ENCODE measurements at regions not wholly inside any gene's neighbourhood (a gene's known extent, or its start where the extent isn't known, plus 50 kb on each side); places are given as distances from the start of the nearest gene placed in this dataset.

DNA sequence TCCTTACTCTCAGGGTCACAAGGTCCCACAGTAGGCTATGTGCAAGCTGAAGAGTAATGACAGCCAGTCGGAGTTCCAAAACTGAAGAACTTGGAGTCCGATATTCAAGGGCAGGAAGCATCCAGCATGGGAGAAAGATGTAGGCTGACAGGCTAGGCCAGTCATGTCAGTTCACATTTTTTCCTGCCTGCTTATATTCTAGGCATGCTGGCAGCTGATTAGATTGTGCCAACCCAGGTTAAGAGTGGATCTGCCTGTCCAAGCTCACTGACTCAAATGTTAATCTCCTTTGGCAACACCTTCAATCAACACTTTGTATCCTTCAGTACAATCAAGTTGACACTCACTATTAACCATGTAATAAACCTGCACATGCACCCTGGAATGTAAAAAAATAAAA, 960.9 kb upstream of the HS3ST1 start:
- H3K36me3 ChIP-seq (ENCODE audit: control insufficient read depth in 2 of 4, insufficient read depth in 4 of 4, low read length in 3 of 4): no peaks in the 10 kb centered on the region
- no peak overlapping the region for H2AK5ac ChIP-seq (ENCODE audit: low read depth, low read length)
- no peak overlapping the region for H4K5ac ChIP-seq (ENCODE audit: insufficient read length, low read depth, low read length)
- no peak overlapping the region for H3K4me3 ChIP-seq (ENCODE audit: extremely low read depth in 1 of 4, insufficient read depth in 2 of 4, low read depth in 3 of 4, low read length in 4 of 4)
- no peak overlapping the region for H3K23ac ChIP-seq (ENCODE audit: insufficient read length)
- H2BK20ac ChIP-seq (ENCODE audit: low read length): no peak overlapping the region
- no peak overlapping the region for H2BK5ac ChIP-seq (ENCODE audit: low read depth, low read length)
- H3K9ac ChIP-seq (replicated peaks in 1 of 4; ENCODE audit: extremely low read depth in 1 of 4, low read depth in 3 of 4, low read length in 3 of 4): no peak overlapping the region
- DNase-seq (ENCODE audit: low read depth in 1 of 2, low spot score in 2 of 2): no peak
- no peak overlapping the region for H3K4ac ChIP-seq (replicated peaks; ENCODE audit: insufficient read length, low read depth, low read length)
- H2BK15ac ChIP-seq (ENCODE audit: low read length): no peak overlapping the region
- H2AFZ ChIP-seq (ENCODE audit: low read length): no peak overlapping the region
- ChIA-PET CTCF (ENCODE audit: partially characterized antibody) (interaction anchor here (1.1 kb wide), 1 partner anchor 20 kb away, joined by 3 read pairs; no protein-coding TSS in a partner anchor), POLR2A (ENCODE audit: partially characterized antibody) (no interaction called here)
- WGBS, 2 experiments (ENCODE audit: extremely low coverage in 1 of 2, insufficient coverage in 1 of 2, insufficient read length in 1 of 2, insufficient replicate concordance in 2 of 2, low coverage in 1 of 2, low lambda C conversion rate in 2 of 2, missing lambda C conversion rate in 1 of 2): 84% methylated on average over 2 of the region's 2 CpGs; no CpG with 5 or more reads in 1 of the 2 experiments
- no peak overlapping the region for H3K18ac ChIP-seq (ENCODE audit: extremely low read depth, low read length)
- no peaks in the 10 kb centered on the region for H3K23me2 ChIP-seq (ENCODE audit: low read depth, low read length)
- no peak for FAIRE-seq
- no peaks in the 10 kb centered on the region for H3K9me3 ChIP-seq (ENCODE audit: insufficient read depth in 2 of 2, low read depth in 1 of 2, low read length in 1 of 2)
- H3K56ac ChIP-seq (replicated peaks; ENCODE audit: insufficient read length, low read depth, low read length): no peak overlapping the region
- no peak overlapping the region for H3K27ac ChIP-seq (ENCODE audit: low read depth, low read length)
- no peak overlapping the region for H2BK120ac ChIP-seq (replicated peaks; ENCODE audit: low read depth, low read length)
- no peaks in the 10 kb centered on the region for H3K27me3 ChIP-seq (replicated peaks in 1 of 4; ENCODE audit: control insufficient read depth in 3 of 4, extremely low read depth in 1 of 4, insufficient read depth in 3 of 4, low read length in 3 of 4)
- no peak overlapping the region for H3K4me2 ChIP-seq (ENCODE audit: insufficient read depth in 1 of 2, low read depth in 2 of 2, low read length in 2 of 2)
- no peak overlapping the region for H4K8ac ChIP-seq (ENCODE audit: extremely low read depth, insufficient read depth, low read length)
- H3K14ac ChIP-seq (ENCODE audit: insufficient read length): no peak overlapping the region
- H3K79me1 ChIP-seq (ENCODE audit: low read depth, low read length): no peaks in the 10 kb centered on the region
- H4K20me1 ChIP-seq (replicated peaks in 1 of 2; ENCODE audit: control insufficient read depth in 1 of 2, insufficient read depth in 2 of 2, low read length in 2 of 2): no peaks in the 10 kb centered on the region
- no peak overlapping the region for H2BK12ac ChIP-seq (ENCODE audit: low read depth, low read length)
- H4K91ac ChIP-seq (replicated peaks; ENCODE audit: insufficient read length, low read length): no peak overlapping the region
- H3K4me1 ChIP-seq (replicated peaks in 1 of 4; ENCODE audit: control insufficient read depth in 3 of 4, insufficient read depth in 4 of 4, low read length in 3 of 4): no peaks in the 10 kb centered on the region; a peak in 2 of 7 replicates
- H3K79me2 ChIP-seq (ENCODE audit: control insufficient read depth in 1 of 2, insufficient read depth in 2 of 2, low read length in 2 of 2): no peaks in the 10 kb centered on the region
- TF ChIP-seq EGR1 (IDR thresholded peaks at IDR 0.05; ENCODE audit: borderline replicate concordance, low read depth, low read length) (no peak), YY1 (IDR thresholded peaks at IDR 0.05; ENCODE audit: low read depth, low read length) (no peak), NANOG (IDR thresholded peaks at IDR 0.05; ENCODE audit: insufficient read depth, low read depth, low read length, poor library complexity, severe bottlenecking) (no peak), SIRT6 (IDR thresholded peaks at IDR 0.05; ENCODE audit: low read length) (no peak), CHD2 (IDR thresholded peaks at IDR 0.05; ENCODE audit: low read length) (no peak), BCL11A (IDR thresholded peaks at IDR 0.05; ENCODE audit: low read depth in 2 of 2, low read length in 2 of 2) (no peak), SP1 (IDR thresholded peaks at IDR 0.05; ENCODE audit: low read depth, low read length) (no peak), EZH2 (IDR thresholded peaks at IDR 0.05; ENCODE audit: low read depth, low read length, severe bottlenecking) (no peak), POU5F1 (IDR thresholded peaks at IDR 0.05; ENCODE audit: low read depth, low read length) (no peak), FOSL1 (IDR thresholded peaks at IDR 0.05; ENCODE audit: insufficient read depth, low read depth, low read length) (no peak), KDM5A (IDR thresholded peaks at IDR 0.05; ENCODE audit: low read length) (no peak), RFX5 (IDR thresholded peaks at IDR 0.05; ENCODE audit: borderline replicate concordance, low read depth, low read length) (no peak)
- TF ChIP-seq, protein P1, sequence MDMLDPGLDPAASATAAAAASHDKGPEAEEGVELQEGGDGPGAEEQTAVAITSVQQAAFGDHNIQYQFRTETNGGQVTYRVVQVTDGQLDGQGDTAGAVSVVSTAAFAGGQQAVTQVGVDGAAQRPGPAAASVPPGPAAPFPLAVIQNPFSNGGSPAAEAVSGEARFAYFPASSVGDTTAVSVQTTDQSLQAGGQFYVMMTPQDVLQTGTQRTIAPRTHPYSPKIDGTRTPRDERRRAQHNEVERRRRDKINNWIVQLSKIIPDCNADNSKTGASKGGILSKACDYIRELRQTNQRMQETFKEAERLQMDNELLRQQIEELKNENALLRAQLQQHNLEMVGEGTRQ (IDR thresholded peaks at IDR 0.05; ENCODE audit: low read length): no peak
- TF ChIP-seq, protein P2, sequence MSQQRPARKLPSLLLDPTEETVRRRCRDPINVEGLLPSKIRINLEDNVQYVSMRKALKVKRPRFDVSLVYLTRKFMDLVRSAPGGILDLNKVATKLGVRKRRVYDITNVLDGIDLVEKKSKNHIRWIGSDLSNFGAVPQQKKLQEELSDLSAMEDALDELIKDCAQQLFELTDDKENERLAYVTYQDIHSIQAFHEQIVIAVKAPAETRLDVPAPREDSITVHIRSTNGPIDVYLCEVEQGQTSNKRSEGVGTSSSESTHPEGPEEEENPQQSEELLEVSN (IDR thresholded peaks at IDR 0.05): no peak
